ENCODE measurements at regions not wholly inside any gene's neighbourhood (a gene's known extent, or its start where the extent isn't known, plus 50 kb on each side); places are given as distances from the start of the nearest gene placed in this dataset.

DNA sequence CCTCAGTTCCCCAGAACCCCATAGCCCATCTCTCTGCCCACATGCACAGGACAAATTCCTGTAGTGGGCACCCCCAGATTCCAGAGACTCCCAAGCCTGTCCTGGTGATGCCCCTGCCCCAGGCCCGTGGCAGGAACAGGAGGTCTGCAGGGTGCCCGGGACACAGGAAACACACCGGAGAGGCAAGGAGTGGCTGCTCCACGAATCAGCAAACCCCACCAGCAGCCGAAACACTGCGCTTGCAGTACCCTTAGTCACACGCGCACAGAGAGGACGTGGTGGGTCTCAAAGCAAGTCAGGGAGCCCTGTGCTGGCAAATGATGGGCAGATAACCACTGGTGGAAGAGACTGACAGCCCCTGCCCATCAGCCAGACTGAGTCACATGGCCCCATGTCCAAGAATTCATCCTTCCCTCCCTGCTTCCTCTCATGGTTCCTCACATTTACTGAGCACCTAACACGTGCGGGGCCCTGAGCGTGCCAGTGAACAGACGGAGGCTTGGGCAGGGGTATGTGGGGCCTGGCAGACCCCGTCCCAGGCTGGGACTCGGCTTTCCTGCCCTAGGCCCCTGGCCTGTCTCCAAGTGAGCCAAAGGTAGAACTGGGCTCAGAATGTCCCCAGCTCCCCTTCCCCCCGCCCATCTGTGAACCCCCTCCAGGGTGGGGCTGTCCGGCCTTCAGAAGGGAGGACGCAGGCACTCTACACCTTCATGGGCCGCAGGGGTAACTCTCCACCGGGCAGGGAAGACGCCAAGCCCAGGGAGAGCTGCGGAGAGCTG, 130.4 kb upstream of the IQSEC1 start:
- ATAC-seq (ENCODE audit: low read depth) (no peak), DNase-seq (ENCODE audit: low spot score in 2 of 2) (no peak)
- Mint-ChIP-seq H3K27me3 (peaks cover 34% of the 10 kb centered on the region), H3K27ac (no peak overlapping the region), H3K4me3 (peak overlapping the region; percentile 19), H3K4me1 (peaks cover 13% of the 10 kb centered on the region), H3K9me3 (peaks cover 2% of the 10 kb centered on the region), H3K36me3 (peaks cover 4% of the 10 kb centered on the region)

DNA sequence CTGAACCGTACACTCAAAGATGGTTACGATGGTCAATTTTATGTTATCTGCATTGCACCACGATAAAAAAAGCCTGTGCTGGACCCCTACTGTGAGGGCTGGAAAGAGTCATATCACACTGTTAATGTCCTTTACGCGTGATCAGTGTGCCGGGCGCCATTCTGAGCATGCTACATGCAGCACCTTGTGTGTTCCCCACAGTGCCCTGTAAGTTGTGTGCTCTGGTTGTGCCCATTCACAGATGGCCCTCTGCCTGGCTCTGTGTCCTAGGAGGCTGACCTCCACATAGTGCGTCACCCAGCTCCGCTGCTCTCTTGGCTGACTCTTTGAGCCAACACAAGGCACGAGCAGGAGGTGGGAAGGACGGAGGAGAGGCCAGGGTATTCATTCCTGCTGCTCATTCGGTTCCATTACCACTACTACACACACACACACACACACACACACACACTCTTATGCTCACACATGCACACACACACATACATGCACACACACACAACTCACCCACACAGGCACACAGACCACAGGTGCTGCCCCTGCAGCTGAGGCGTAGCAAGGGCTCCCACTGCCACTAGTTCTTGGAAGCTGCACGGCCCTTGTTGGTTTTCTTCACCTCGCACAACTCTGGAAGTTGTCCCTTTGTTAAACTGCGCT, 129.6 kb upstream of the IQSEC1 start:
- no peak overlapping the region for H3K27ac Mint-ChIP-seq
- H3K4me3 Mint-ChIP-seq, result no peak overlapping the region
- H3K4me1 Mint-ChIP-seq, result peaks cover 13% of the 10 kb centered on the region
- DNase-seq (ENCODE audit: low spot score in 2 of 2) (no peak), ATAC-seq (ENCODE audit: low read depth) (no peak)
- H3K9me3 Mint-ChIP-seq, result peaks cover 2% of the 10 kb centered on the region
- H3K36me3 Mint-ChIP-seq, result peaks cover 4% of the 10 kb centered on the region
- peaks cover 32% of the 10 kb centered on the region for H3K27me3 Mint-ChIP-seq

DNA sequence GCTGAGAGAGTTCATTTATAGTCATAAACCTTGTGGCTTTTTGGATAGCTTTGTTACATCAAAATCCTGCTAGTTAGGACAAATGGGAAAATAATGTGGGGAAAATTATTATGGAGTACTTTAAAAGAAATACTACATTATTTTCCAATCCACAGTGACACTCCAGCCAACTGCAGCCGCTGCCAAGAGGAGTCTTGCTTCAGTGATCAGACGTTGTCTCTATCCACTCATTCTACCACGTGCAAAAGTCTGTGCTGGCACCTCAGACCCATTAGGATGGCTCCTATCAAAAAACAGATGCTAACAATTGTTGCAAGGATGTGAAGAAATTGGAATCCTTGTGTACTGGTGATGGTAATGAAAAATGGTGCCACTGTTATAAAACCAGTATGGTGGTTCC, 128.6 kb upstream of the IQSEC1 start:
- Mint-ChIP-seq H3K27ac (no peak overlapping the region), H3K4me3 (no peak overlapping the region), H3K4me1 (peaks cover 13% of the 10 kb centered on the region), H3K9me3 (peaks cover 2% of the 10 kb centered on the region), H3K27me3 (peaks cover 23% of the 10 kb centered on the region), H3K36me3 (peaks cover 4% of the 10 kb centered on the region)
- ATAC-seq (ENCODE audit: low read depth) (no peak), DNase-seq (ENCODE audit: low spot score in 2 of 2) (no peak)

DNA sequence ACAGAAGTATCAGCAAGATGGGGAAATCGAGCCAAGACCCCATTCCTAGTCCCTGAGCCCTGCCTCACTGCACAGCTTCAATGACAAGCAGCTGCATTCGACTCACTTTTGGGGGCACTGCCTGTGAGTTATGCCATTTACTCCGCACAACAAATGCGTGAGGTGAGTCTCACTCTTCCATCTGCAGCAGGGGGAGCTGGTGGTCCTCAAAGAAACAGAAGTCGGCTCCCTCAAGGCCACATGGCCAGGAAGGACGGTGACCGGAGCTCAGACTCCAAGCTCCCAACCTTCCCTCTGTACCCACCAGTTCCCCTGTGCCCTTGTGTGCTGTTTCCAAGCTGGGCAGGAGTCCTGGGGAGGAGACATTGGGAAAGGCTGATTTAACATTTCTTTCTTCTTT, 127.7 kb upstream of the IQSEC1 start:
- peaks cover 20% of the 10 kb centered on the region for H3K4me1 Mint-ChIP-seq
- H3K36me3 Mint-ChIP-seq, result peaks cover 4% of the 10 kb centered on the region
- H3K27ac Mint-ChIP-seq, result no peak overlapping the region
- H3K9me3 Mint-ChIP-seq, result peaks cover 2% of the 10 kb centered on the region
- peaks cover 21% of the 10 kb centered on the region for H3K27me3 Mint-ChIP-seq
- no peak overlapping the region for H3K4me3 Mint-ChIP-seq
- ATAC-seq (ENCODE audit: low read depth) (no peak), DNase-seq (ENCODE audit: low spot score in 2 of 2) (no peak)

DNA sequence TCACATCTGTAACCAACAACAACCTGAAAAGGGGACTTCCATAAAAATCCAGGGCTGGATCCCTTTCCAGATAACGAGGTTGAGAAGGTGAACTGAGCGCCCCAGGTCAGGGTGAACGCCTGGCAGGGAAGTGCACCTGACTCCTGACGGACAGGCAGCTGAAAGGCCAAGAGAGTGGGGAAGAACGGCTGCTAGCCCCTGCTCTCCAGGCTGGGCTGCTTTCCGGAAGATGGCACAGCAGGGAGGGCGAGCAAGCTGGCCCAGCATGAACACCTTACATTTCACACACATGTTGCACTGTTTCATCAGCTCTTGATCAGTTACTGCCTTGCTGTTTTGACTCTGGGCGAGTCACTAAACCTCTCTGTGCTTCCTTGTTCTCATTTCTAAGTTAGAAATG, 127.2 kb upstream of the IQSEC1 start:
- peaks cover under 1% of the 10 kb centered on the region for H3K9me3 Mint-ChIP-seq
- no peak overlapping the region for H3K4me3 Mint-ChIP-seq
- no peak overlapping the region for H3K27ac Mint-ChIP-seq
- H3K36me3 Mint-ChIP-seq, result peaks cover 2% of the 10 kb centered on the region
- peaks cover 22% of the 10 kb centered on the region for H3K4me1 Mint-ChIP-seq
- peaks cover 16% of the 10 kb centered on the region for H3K27me3 Mint-ChIP-seq
- DNase-seq (ENCODE audit: low spot score in 2 of 2) (no peak), ATAC-seq (ENCODE audit: low read depth) (no peak)

DNA sequence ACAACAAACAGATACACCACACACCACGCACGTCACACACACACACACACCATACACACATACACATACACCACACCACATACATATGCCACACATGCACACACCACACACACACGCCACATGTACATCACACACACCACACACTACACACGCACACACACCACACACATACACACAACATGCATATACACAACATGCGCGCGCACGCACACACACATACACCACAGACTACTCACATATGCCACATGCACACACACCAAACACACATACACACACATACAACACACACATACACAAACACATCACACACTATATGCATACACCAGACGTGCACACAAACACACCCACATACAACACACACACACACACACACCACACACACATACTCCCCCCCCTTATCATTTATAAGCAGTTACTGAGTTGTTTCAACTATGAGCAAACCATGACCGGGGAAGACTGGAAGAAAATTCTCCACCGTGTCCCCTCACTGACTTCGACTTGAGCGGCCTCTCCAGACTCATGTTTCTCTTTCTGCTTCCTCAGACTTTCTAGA, 126.7 kb upstream of the IQSEC1 start:
- Mint-ChIP-seq H3K27me3 (peaks cover 11% of the 10 kb centered on the region), H3K4me1 (peaks cover 24% of the 10 kb centered on the region), H3K9me3 (no peaks in the 10 kb centered on the region), H3K4me3 (no peak overlapping the region), H3K27ac (no peak overlapping the region), H3K36me3 (no peaks in the 10 kb centered on the region)
- DNase-seq (ENCODE audit: low spot score in 2 of 2), result no peak
- no peak for ATAC-seq (ENCODE audit: low read depth)

DNA sequence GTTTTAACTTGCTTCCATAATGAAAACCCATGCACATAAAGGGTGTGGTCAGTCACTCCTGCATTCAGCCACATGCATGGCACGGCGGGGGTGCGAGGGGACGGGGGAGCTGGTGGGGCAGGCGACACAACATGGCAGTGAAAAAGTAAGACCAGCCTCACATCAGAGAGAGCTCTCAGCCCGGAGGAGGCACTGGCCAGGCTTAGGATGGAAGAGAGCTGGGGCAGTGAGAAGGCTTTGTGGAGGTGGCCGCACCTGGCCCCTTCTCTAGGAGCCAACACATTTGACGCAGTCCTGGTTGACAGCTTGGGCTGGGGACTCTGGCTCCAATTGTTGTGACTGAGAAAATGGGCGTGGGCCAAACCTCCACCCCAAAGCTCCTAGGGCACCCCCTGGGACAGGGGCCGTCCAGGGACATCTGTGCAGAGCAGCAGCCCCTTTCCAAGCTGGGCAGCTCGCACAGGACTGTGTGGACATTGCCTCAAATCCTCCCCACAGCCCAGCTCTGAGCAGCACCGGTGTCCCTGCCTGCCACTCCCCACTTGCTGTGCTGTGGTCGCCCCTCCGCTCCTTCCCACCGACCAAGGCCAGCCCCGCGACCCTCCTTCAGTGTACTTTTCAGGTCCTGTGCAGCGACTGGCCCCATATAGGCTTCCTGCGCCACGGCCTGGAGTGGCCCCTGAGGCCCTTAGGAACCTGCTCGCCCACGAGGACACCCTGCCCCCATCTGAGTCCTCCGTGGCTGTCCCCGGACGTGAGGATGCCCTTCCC, 126.0 kb upstream of the IQSEC1 start:
- Mint-ChIP-seq H3K27ac (no peak overlapping the region), H3K4me3 (no peak overlapping the region), H3K27me3 (peaks cover 8% of the 10 kb centered on the region), H3K9me3 (no peaks in the 10 kb centered on the region), H3K36me3 (no peaks in the 10 kb centered on the region), H3K4me1 (peaks cover 22% of the 10 kb centered on the region)
- ATAC-seq (ENCODE audit: low read depth), result no peak
- DNase-seq (ENCODE audit: low spot score in 2 of 2), result no peak

DNA sequence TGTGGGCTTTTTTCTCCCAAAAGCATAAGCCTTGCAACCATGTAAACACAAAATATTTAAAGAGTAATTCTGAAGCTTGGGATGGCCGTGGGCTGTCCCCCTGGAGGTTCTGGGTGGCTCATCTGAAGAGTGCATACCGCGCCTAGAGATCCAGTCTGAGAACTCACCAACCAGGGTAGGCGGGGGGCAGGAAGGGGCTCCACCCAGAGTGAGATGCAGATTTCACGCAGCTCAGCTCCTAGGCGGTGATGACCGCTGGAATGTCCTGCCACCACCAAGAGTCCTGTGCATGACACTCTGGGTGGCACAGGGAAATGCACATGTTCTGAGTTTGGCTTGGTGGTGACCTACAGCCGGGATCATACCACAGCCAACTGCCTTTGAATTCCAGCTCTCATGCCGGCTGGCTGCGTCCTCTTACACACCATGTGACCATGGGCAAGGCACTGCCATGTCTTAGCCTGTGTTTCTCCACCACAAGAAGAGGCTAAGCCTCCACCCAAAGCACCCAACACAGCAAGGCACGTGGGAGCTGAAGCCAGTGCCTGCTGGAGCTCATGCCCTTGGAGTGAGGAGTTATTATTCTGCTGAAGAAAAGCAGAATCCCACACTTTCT, 125.1 kb upstream of the IQSEC1 start:
- ATAC-seq (ENCODE audit: low read depth), result no peak
- Mint-ChIP-seq H3K36me3 (no peaks in the 10 kb centered on the region), H3K9me3 (no peaks in the 10 kb centered on the region), H3K27ac (no peak overlapping the region), H3K27me3 (peaks cover 11% of the 10 kb centered on the region), H3K4me1 (peaks cover 22% of the 10 kb centered on the region), H3K4me3 (no peak overlapping the region)
- DNase-seq (ENCODE audit: low spot score in 2 of 2), result no peak

DNA sequence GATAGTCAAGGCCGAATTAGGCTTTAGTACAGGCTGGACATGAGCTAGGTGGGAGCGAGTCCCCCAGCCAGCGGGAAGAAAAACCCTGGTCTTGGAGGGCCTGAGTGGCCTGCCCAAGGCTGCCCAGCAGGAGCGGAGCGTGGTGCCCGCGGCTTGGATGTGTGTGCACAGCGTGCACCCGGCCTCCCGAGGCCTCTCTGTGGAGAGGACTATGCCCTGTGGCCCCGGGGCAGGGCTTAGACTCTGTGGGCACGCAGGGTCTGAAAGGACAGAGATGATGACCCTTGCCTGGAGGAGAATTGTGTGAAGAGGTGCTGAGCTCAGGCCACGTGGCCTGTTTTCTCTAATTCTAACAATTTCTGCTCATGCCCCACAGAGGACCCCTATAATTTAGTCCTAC, 124.6 kb upstream of the IQSEC1 start:
- H3K4me1 Mint-ChIP-seq, result peaks cover 22% of the 10 kb centered on the region
- no peak for ATAC-seq (ENCODE audit: low read depth)
- no peak for DNase-seq (ENCODE audit: low spot score in 2 of 2)
- H3K36me3 Mint-ChIP-seq, result no peaks in the 10 kb centered on the region
- no peak overlapping the region for H3K27ac Mint-ChIP-seq
- H3K27me3 Mint-ChIP-seq, result peaks cover 12% of the 10 kb centered on the region
- H3K4me3 Mint-ChIP-seq, result no peak overlapping the region
- H3K9me3 Mint-ChIP-seq, result no peaks in the 10 kb centered on the region

DNA sequence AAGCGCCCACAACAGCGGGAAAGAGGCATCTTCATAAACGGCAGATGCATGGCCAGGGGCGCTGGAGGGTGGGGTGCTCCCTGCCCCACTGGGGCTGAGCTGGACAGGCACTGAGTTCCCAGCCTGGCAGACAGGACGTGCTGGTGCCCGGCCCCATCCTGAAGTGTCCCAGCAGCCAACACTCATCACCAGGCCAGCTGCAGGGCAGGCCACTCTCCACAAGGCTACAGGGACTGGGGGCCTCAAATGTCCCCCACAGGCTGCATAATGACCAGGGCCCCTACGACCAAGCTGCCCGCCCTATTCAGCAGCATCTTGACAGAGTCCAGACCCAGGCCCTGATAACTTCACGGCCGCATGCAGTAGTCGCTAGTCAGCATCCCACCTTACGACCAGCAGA, 124.1 kb upstream of the IQSEC1 start:
- no peak overlapping the region for H3K27ac Mint-ChIP-seq
- peaks cover 22% of the 10 kb centered on the region for H3K4me1 Mint-ChIP-seq
- peaks cover 12% of the 10 kb centered on the region for H3K27me3 Mint-ChIP-seq
- ATAC-seq (ENCODE audit: low read depth) (no peak), DNase-seq (ENCODE audit: low spot score in 2 of 2) (no peak)
- no peaks in the 10 kb centered on the region for H3K9me3 Mint-ChIP-seq
- H3K4me3 Mint-ChIP-seq, result no peak overlapping the region
- no peaks in the 10 kb centered on the region for H3K36me3 Mint-ChIP-seq

DNA sequence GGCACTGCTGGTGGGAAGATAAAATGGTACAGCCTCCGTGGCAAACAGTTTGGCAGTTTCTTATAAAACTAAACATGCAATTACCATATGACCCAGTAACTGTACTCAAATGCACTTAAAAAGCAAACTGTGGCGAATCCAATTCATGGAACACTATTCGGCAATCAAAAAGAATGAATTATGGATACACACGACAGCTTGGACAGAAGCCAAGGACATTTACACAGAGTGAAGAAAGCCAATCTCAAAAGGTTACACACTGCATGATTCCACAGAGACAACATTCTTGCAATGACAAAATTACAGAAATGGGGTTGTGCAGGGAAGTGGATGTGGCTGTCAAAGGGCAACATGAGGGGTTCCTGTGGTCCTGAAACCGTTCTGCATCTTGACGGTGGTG, 122.1 kb upstream of the IQSEC1 start:
- H3K4me3 Mint-ChIP-seq, result no peak overlapping the region
- DNase-seq (ENCODE audit: low spot score in 2 of 2), result no peak
- no peaks in the 10 kb centered on the region for H3K9me3 Mint-ChIP-seq
- no peak for ATAC-seq (ENCODE audit: low read depth)
- H3K36me3 Mint-ChIP-seq, result peaks cover 2% of the 10 kb centered on the region
- peaks cover 22% of the 10 kb centered on the region for H3K4me1 Mint-ChIP-seq
- peaks cover 24% of the 10 kb centered on the region for H3K27me3 Mint-ChIP-seq
- no peak overlapping the region for H3K27ac Mint-ChIP-seq

DNA sequence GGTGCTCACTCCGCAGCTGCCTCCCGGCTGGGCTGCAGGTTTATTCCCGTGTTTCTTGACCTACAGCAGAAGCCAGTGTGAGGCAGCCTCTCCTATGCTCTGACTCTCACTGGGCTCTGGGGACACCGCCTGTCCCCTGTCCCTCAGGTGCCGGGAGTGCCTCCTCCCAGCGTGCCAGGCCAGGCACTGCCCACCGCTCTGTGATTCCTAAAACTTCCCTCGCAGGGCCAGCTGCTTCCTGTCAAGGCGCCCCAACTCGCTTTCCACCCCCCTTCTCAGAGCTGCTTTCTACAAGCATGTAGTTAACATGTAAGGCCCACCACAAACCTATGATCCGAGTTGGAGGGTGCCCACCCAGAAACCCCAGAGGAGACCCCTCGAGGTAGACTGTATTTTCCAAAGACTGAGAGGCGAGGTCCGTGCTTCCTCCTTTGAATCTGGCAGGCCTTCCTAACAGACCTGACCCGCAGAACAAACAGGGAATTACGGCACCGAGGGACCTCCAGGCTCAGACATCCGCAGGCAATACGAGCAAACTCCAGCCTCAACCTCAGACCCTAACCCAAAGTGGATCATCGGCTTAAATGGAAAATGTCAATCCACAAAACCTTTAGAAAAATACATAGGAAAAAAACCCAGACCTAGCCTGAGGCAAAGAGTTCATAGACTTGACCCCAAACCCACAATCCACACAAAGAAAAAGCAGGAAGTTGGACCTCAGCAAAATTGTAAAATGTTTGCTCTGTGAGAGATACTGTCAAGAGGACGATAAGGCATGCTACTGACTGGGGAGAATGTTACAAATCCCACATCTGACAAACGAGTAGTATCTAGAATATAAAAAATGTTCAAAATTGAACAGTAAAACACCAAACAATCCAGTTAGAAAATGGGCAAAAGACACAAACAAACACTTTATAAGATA, 121.3 kb upstream of the IQSEC1 start:
- no peak overlapping the region for H3K4me3 Mint-ChIP-seq
- no peak for ATAC-seq (ENCODE audit: low read depth)

More for the DNA sequence above, 121.3 kb upstream of the IQSEC1 start:
- peaks cover 2% of the 10 kb centered on the region for H3K36me3 Mint-ChIP-seq
- H3K27me3 Mint-ChIP-seq, result peaks cover 20% of the 10 kb centered on the region
- peaks cover 1% of the 10 kb centered on the region for H3K9me3 Mint-ChIP-seq
- no peak for DNase-seq (ENCODE audit: low spot score in 2 of 2)
- peaks cover 21% of the 10 kb centered on the region for H3K4me1 Mint-ChIP-seq
- H3K27ac Mint-ChIP-seq, result no peak overlapping the region

Measured in memory B cell (primary cell).